ENCODE measurements at regions not wholly inside any gene's neighbourhood (a gene's known extent, or its start where the extent isn't known, plus 50 kb on each side); places are given as distances from the start of the nearest gene placed in this dataset.

GRCh38 chr11:17150521-17150920 lies 57.3 kb downstream of the PIK3C2A start:
- no peak for ATAC-seq
- Mint-ChIP-seq H3K27me3 (no peaks in the 10 kb centered on the region), H3K36me3 (ENCODE audit: low read depth) (peaks cover 20% of the 10 kb centered on the region), H3K9me3 (no peaks in the 10 kb centered on the region), H3K4me1 (ENCODE audit: low read depth) (peaks cover 27% of the 10 kb centered on the region), H3K4me3 (no peak overlapping the region), H3K27ac (no peak overlapping the region)
- POLR2A ChIA-PET = no interaction called here
- no peak for DNase-seq
- CTCF ChIA-PET = no interaction called here
- intact Hi-C loops (cut with micrococcal nuclease) = no loop called here
- no peak for TF ChIP-seq CTCF (IDR thresholded peaks at IDR 0.05)

GRCh38 chr11:17148536-17148935 lies 59.2 kb downstream of the PIK3C2A start:
- ChIA-PET CTCF (interaction anchor here (1.5 kb wide), 1 partner anchor 11 kb away, joined by 5 read pairs; no protein-coding TSS in a partner anchor), POLR2A (no interaction called here)
- intact Hi-C loops (cut with micrococcal nuclease) = no loop called here
- H3K27ac Mint-ChIP-seq = no peak overlapping the region
- peaks cover 24% of the 10 kb centered on the region for H3K36me3 Mint-ChIP-seq (ENCODE audit: low read depth)
- no peak overlapping the region for H3K4me3 Mint-ChIP-seq
- no peak for ATAC-seq
- peaks cover 19% of the 10 kb centered on the region for H3K4me1 Mint-ChIP-seq (ENCODE audit: low read depth)
- no peaks in the 10 kb centered on the region for H3K27me3 Mint-ChIP-seq
- no peak for DNase-seq
- TF ChIP-seq CTCF (IDR thresholded peaks at IDR 0.05) = no peak
- H3K9me3 Mint-ChIP-seq = no peaks in the 10 kb centered on the region

- POLR2A ChIA-PET = interaction anchor here (0.9 kb wide), 1 partner anchor 17 kb away, joined by 3 read pairs; no protein-coding TSS in a partner anchor
- CTCF ChIA-PET = no interaction called here
Measured at GRCh38 chr11:17145972-17146371, 61.8 kb downstream of the PIK3C2A start.

GRCh38 chr11:17142450-17142849 lies 65.0 kb upstream of the RPS13 start:
- DNase-seq (no peak), ATAC-seq (no peak)
- intact Hi-C loops (cut with micrococcal nuclease) = no loop called here
- Mint-ChIP-seq H3K9me3 (no peaks in the 10 kb centered on the region), H3K27me3 (no peaks in the 10 kb centered on the region), H3K4me1 (ENCODE audit: low read depth) (peaks cover 17% of the 10 kb centered on the region), H3K27ac (no peak overlapping the region), H3K36me3 (ENCODE audit: low read depth) (peaks cover 26% of the 10 kb centered on the region), H3K4me3 (no peak overlapping the region)
- ChIA-PET POLR2A (no interaction called here), CTCF (no interaction called here)
- no peak for TF ChIP-seq CTCF (IDR thresholded peaks at IDR 0.05)

More at GRCh38 chr11:17145972-17146371, 61.8 kb downstream of the PIK3C2A start:
- DNase-seq = no peak
- Mint-ChIP-seq H3K27me3 (no peaks in the 10 kb centered on the region), H3K4me3 (no peak overlapping the region), H3K27ac (no peak overlapping the region), H3K36me3 (ENCODE audit: low read depth) (peaks cover 29% of the 10 kb centered on the region), H3K9me3 (no peaks in the 10 kb centered on the region), H3K4me1 (ENCODE audit: low read depth) (peaks cover 18% of the 10 kb centered on the region)
- no peak for TF ChIP-seq CTCF (IDR thresholded peaks at IDR 0.05)
- intact Hi-C loops (cut with micrococcal nuclease) = no loop called here
- ATAC-seq = no peak

- H3K9me3 Mint-ChIP-seq = no peaks in the 10 kb centered on the region
- peaks cover 21% of the 10 kb centered on the region for H3K36me3 Mint-ChIP-seq (ENCODE audit: low read depth)
- DNase-seq (no peak), ATAC-seq (no peak)
- peaks cover 7% of the 10 kb centered on the region for H3K4me1 Mint-ChIP-seq (ENCODE audit: low read depth)
- ChIA-PET POLR2A (no interaction called here), CTCF (no interaction called here)
- no peaks in the 10 kb centered on the region for H3K27me3 Mint-ChIP-seq
- no peak overlapping the region for H3K27ac Mint-ChIP-seq
- intact Hi-C loops (cut with micrococcal nuclease) = no loop called here
- no peak overlapping the region for H3K4me3 Mint-ChIP-seq
- TF ChIP-seq CTCF (IDR thresholded peaks at IDR 0.05) = no peak
Measured at GRCh38 chr11:17141156-17141555, 63.7 kb upstream of the RPS13 start.
